CD4-positive, CD25-positive, alpha-beta regulatory T cell (primary cell): ENCODE measurements at regions not wholly inside any gene's neighbourhood (a gene's known extent, or its start where the extent isn't known, plus 50 kb on each side); places are given as distances from the start of the nearest gene placed in this dataset.

ENCODE experiments used
- ATAC-seq, 2 donors: fragments of 150-1000 bp; cut with Tn5 transposase; one replicate each; pipeline ENCODE4 v1.10.0; 2021; ENCODE audit warnings: low read depth in 2 of 2, moderate number of reproducible peaks in 2 of 2, moderate library complexity in 1 of 2
- DNase-seq, 3 donors: peaks; one replicate each; pipeline versions ENCODE4 v3.0.0 to v3.0.0-alpha.2; 2012 to 2022; ENCODE audit warnings: mixed read lengths in 1 of 3
- H3K27ac ChIP-seq: one replicate; pipeline ENCODE4 v1.7.0; 2013; ENCODE audit warnings: mild to moderate bottlenecking, low read length; ENCODE audit not compliant: insufficient read depth, poor library complexity, severe bottlenecking
- H3K27me3 ChIP-seq: one replicate; pipeline ENCODE4 v1.7.0; 2013; ENCODE audit warnings: low read length; ENCODE audit not compliant: control insufficient read depth, insufficient read depth
- H3K36me3 ChIP-seq: one replicate; pipeline ENCODE4 v1.7.0; 2013; ENCODE audit warnings: mild to moderate bottlenecking, low read length, moderate library complexity; ENCODE audit not compliant: control insufficient read depth, insufficient read depth
- H3K4me1 ChIP-seq: 2 replicates; pipeline ENCODE4 v1.7.0; 2013; ENCODE audit warnings: mild to moderate bottlenecking, low read length; ENCODE audit not compliant: insufficient read depth, control insufficient read depth, poor library complexity, severe bottlenecking
- H3K4me3 ChIP-seq: one replicate; pipeline ENCODE4 v1.7.0; 2013; ENCODE audit warnings: low read depth, mild to moderate bottlenecking, low read length, moderate library complexity
- H3K9me3 ChIP-seq, 2 experiments: 1 replicate in 1 of 2; 2 replicates in 1 of 2; pipeline ENCODE4 v1.7.0; 2013; ENCODE audit warnings: low read length in 2 of 2, mild to moderate bottlenecking in 1 of 2, moderate library complexity in 1 of 2; ENCODE audit not compliant: control insufficient read depth in 2 of 2
- H3K27ac Mint-ChIP-seq, 3 donors: one replicate each; pipeline ENCODE4 v1.8.0; 2020 to 2022; ENCODE audit warnings: mild to moderate bottlenecking in 3 of 3, mixed read lengths in 3 of 3, moderate library complexity in 2 of 3
- H3K27me3 Mint-ChIP-seq: one replicate; pipeline ENCODE4 v1.8.0; 2022; ENCODE audit warnings: mild to moderate bottlenecking, mixed read lengths
- H3K36me3 Mint-ChIP-seq: one replicate; pipeline ENCODE4 v1.8.0; 2020; ENCODE audit warnings: mixed read lengths
- H3K4me1 Mint-ChIP-seq, 4 donors: one replicate each; pipeline ENCODE4 v1.8.0; 2020 to 2022; ENCODE audit warnings: mixed read lengths in 4 of 4, mild to moderate bottlenecking in 1 of 4
- H3K4me3 Mint-ChIP-seq, 4 donors: one replicate each; pipeline ENCODE4 v1.8.0; 2020 to 2022; ENCODE audit warnings: mild to moderate bottlenecking in 4 of 4, mixed read lengths in 4 of 4, moderate library complexity in 3 of 4
- H3K9me3 Mint-ChIP-seq, 7 donors: one replicate each; pipeline ENCODE4 v1.8.0; 2020 to 2022; ENCODE audit warnings: mixed read lengths in 7 of 7, mild to moderate bottlenecking in 3 of 7, moderate library complexity in 2 of 7

- Histone ChIP-seq H3K4me1 (no peaks in the 10 kb centered on the region), H3K9me3 (no peaks in the 10 kb centered on the region), H3K36me3 (no peaks in the 10 kb centered on the region), H3K27me3 (peaks cover 2% of the 10 kb centered on the region), H3K27ac (no peak overlapping the region), H3K4me3 (no peak overlapping the region)
- DNase-seq (no peak), ATAC-seq (no peak)
- Mint-ChIP-seq H3K27me3 (no peaks in the 10 kb centered on the region), H3K27ac (peak overlapping the region in 1 of 3 donors; percentile 60), H3K4me3 (no peak overlapping the region), H3K36me3 (no peaks in the 10 kb centered on the region), H3K4me1 (peaks cover 0 to 30% (median 7%) of the 10 kb centered on the region in 4 donors), H3K9me3 (no peaks in the 10 kb centered on the region)
These were observed 200.0 kb downstream of the RHOU start for GRCh38 chr1:228935198-228935663.

GRCh38 chr1:228935855-228936727 lies 200.8 kb downstream of the RHOU start:
- no peak overlapping the region for H3K4me3 Mint-ChIP-seq
- no peak overlapping the region for H3K27ac ChIP-seq
- H3K36me3 ChIP-seq: no peaks in the 10 kb centered on the region
- peaks cover 0 to 30% (median 7%) of the 10 kb centered on the region in 4 donors for H3K4me1 Mint-ChIP-seq
- H3K27me3 Mint-ChIP-seq: peaks cover 4% of the 10 kb centered on the region
- no peaks in the 10 kb centered on the region for H3K9me3 Mint-ChIP-seq
- peak overlapping the region in 1 of 3 donors; percentile 60 for H3K27ac Mint-ChIP-seq
- H3K27me3 ChIP-seq: peaks cover 2% of the 10 kb centered on the region
- H3K36me3 Mint-ChIP-seq: no peaks in the 10 kb centered on the region
- no peaks in the 10 kb centered on the region for H3K9me3 ChIP-seq
- ATAC-seq (no peak), DNase-seq (no peak)
- no peak overlapping the region for H3K4me3 ChIP-seq
- no peaks in the 10 kb centered on the region for H3K4me1 ChIP-seq

DNA sequence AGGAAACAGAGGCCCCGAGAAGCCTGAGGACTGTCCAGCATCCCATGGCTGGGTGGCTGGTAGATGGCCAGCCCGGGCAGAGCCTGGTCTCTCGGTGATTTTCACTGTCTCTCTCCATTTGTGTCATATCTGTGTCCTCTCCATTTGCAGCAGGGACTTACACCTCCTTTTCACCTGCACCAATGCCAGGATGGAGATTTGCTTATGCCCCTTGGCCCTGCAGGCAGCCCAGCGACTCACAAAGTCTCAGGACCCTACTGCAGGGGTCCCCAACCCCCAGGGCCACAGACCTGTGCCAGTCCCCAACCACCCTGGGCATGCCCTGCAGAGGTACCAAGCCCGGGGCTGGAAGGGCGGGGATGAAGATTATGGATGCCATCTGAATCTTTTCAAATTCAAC lies 201.6 kb downstream of the RHOU start:
- H3K27me3 Mint-ChIP-seq: peaks cover 4% of the 10 kb centered on the region
- H3K4me1 Mint-ChIP-seq: peaks cover 0 to 30% (median 7%) of the 10 kb centered on the region in 4 donors
- no peaks in the 10 kb centered on the region for H3K36me3 Mint-ChIP-seq
- no peaks in the 10 kb centered on the region for H3K4me1 ChIP-seq
- DNase-seq (no peak), ATAC-seq (no peak)
- H3K27me3 ChIP-seq: peaks cover 2% of the 10 kb centered on the region
- no peak overlapping the region for H3K27ac ChIP-seq
- H3K4me3 Mint-ChIP-seq: no peak overlapping the region
- no peak overlapping the region for H3K27ac Mint-ChIP-seq
- no peaks in the 10 kb centered on the region for H3K9me3 Mint-ChIP-seq
- no peaks in the 10 kb centered on the region for H3K9me3 ChIP-seq
- no peak overlapping the region for H3K4me3 ChIP-seq
- H3K36me3 ChIP-seq: no peaks in the 10 kb centered on the region

DNA sequence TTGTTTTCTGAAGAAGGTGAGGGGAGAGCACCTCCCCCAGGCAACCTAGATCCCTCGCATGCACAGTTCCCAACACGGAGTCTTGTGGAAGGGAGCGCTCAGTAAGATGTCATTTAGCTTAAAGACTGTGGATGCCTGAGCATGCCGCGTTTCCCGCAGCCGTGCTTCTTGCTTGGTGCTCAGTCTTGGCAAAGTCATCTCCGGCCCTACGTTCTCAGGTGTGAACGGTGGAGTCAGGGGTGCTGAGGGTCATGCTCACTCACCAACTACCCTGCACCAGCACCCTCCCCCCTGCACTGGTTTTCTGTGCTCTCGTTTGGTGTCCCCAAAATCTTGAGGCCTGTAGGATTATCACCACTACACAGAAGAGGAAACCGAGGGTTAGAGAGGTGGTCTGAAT lies 202.1 kb downstream of the RHOU start:
- H3K27ac ChIP-seq: no peak overlapping the region
- no peaks in the 10 kb centered on the region for H3K9me3 Mint-ChIP-seq
- H3K4me1 Mint-ChIP-seq: peaks cover 0 to 30% (median 7%) of the 10 kb centered on the region in 4 donors
- peaks cover 2% of the 10 kb centered on the region for H3K27me3 ChIP-seq
- DNase-seq (no peak), ATAC-seq (no peak)
- H3K9me3 ChIP-seq: no peaks in the 10 kb centered on the region
- no peaks in the 10 kb centered on the region for H3K4me1 ChIP-seq
- peaks cover 4% of the 10 kb centered on the region for H3K27me3 Mint-ChIP-seq
- no peak overlapping the region for H3K4me3 Mint-ChIP-seq
- no peaks in the 10 kb centered on the region for H3K36me3 ChIP-seq
- no peak overlapping the region for H3K4me3 ChIP-seq
- no peaks in the 10 kb centered on the region for H3K36me3 Mint-ChIP-seq
- peak overlapping the region in 1 of 3 donors; percentile 63 for H3K27ac Mint-ChIP-seq

DNA sequence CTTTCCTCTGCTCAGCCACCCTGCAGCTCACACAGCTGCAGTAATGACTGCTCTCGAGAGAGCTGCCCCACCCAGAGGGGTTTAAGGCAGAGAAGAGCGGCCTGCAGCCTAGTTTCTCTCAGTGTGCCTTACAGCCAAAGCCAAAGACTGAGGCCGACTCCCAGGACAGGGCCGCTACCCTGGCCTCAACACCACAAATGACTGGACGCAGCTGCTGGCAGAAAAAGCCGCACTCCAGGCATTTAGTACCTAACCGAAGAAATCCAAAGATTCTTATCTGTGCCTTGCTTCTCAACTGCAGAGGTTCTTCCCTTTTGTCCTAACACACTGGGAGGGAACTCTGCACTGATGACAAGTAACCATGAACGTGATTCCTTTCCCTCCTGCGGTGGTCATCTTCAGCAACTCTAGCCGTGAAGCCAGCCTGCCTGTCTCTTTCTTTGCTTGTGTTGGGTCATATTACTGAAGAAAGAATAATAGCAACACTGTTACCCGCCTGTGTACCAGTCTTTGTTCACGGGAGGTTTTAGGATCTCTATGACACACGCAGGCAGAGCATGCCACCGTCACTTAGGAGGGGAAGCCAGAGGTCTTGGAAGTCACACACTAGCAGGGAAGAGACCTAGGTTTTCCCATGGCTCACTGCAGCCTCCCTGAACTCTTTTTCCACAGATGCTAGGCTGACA lies 202.7 kb downstream of the RHOU start:
- H3K4me1 ChIP-seq: no peaks in the 10 kb centered on the region
- no peak overlapping the region for H3K4me3 ChIP-seq
- Mint-ChIP-seq H3K36me3 (no peaks in the 10 kb centered on the region), H3K9me3 (no peaks in the 10 kb centered on the region), H3K27ac (peak overlapping the region; percentile 26 to 81 (median 65)), H3K27me3 (peaks cover 4% of the 10 kb centered on the region), H3K4me1 (peaks cover 0 to 30% (median 7%) of the 10 kb centered on the region in 4 donors), H3K4me3 (no peak overlapping the region)
- H3K9me3 ChIP-seq: no peaks in the 10 kb centered on the region
- no peak for ATAC-seq
- H3K27me3 ChIP-seq: peaks cover 2% of the 10 kb centered on the region
- DNase-seq: no peak
- H3K27ac ChIP-seq: no peak overlapping the region
- H3K36me3 ChIP-seq: no peaks in the 10 kb centered on the region

GRCh38 chr1:228938537-228938901 lies 203.2 kb downstream of the RHOU start:
- Mint-ChIP-seq H3K27me3 (peaks cover 4% of the 10 kb centered on the region), H3K9me3 (no peaks in the 10 kb centered on the region), H3K27ac (peak overlapping the region; percentile 26 to 81 (median 65)), H3K36me3 (no peaks in the 10 kb centered on the region), H3K4me3 (no peak overlapping the region), H3K4me1 (peaks cover 0 to 30% (median 7%) of the 10 kb centered on the region in 4 donors)
- Histone ChIP-seq H3K4me1 (no peaks in the 10 kb centered on the region), H3K27me3 (peaks cover 2% of the 10 kb centered on the region), H3K4me3 (no peak overlapping the region), H3K27ac (no peak overlapping the region), H3K36me3 (no peaks in the 10 kb centered on the region), H3K9me3 (no peaks in the 10 kb centered on the region)
- DNase-seq (peak in 2 of 3 donors; percentile 15 to 67), ATAC-seq (peak in 1 of 2 donors; percentile 53)

- DNase-seq (no peak), ATAC-seq (no peak)
- Mint-ChIP-seq H3K4me1 (peaks cover 0 to 30% (median 7%) of the 10 kb centered on the region in 4 donors), H3K27ac (peak overlapping the region in 2 of 3 donors; percentile 16 to 81), H3K27me3 (peaks cover 4% of the 10 kb centered on the region), H3K36me3 (no peaks in the 10 kb centered on the region), H3K9me3 (no peaks in the 10 kb centered on the region), H3K4me3 (no peak overlapping the region)
- Histone ChIP-seq H3K4me3 (no peak overlapping the region), H3K27me3 (peaks cover 2% of the 10 kb centered on the region), H3K4me1 (no peaks in the 10 kb centered on the region), H3K27ac (no peak overlapping the region), H3K36me3 (no peaks in the 10 kb centered on the region), H3K9me3 (no peaks in the 10 kb centered on the region)
These were observed 203.9 kb downstream of the RHOU start for GRCh38 chr1:228939001-228939691.
